ENCODE measurements at regions not wholly inside any gene's neighbourhood (a gene's known extent, or its start where the extent isn't known, plus 50 kb on each side); places are given as distances from the start of the nearest gene placed in this dataset.

DNA sequence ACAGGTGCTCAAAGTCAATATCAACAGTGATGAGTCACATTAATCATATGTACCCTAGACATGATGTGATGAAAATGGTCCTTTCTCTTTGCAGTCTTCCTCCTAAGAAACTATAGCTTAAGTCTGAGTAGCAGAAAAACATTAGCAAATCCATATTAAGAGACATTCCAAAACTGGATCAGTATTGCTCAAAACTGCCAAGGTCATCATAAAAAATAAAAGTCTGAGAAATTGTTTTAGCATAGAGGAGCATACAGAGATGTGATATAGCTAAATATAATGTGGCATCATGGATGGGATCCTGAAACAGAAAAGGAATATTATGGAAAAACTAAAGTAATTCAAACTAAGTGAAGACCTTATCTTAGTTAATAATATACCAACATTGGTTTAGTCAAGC lies 1316.1 kb downstream of the SUCLG1 start:
- TF ChIP-seq, protein P1, sequence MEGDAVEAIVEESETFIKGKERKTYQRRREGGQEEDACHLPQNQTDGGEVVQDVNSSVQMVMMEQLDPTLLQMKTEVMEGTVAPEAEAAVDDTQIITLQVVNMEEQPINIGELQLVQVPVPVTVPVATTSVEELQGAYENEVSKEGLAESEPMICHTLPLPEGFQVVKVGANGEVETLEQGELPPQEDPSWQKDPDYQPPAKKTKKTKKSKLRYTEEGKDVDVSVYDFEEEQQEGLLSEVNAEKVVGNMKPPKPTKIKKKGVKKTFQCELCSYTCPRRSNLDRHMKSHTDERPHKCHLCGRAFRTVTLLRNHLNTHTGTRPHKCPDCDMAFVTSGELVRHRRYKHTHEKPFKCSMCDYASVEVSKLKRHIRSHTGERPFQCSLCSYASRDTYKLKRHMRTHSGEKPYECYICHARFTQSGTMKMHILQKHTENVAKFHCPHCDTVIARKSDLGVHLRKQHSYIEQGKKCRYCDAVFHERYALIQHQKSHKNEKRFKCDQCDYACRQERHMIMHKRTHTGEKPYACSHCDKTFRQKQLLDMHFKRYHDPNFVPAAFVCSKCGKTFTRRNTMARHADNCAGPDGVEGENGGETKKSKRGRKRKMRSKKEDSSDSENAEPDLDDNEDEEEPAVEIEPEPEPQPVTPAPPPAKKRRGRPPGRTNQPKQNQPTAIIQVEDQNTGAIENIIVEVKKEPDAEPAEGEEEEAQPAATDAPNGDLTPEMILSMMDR (IDR thresholded peaks at IDR 0.05) = no peak
- TF ChIP-seq POLR2AphosphoS5 (IDR thresholded peaks at IDR 0.05; ENCODE audit: low read depth, low read length) = no peak

Data from Panc1 (cell line).